ENCODE measurements at regions not wholly inside any gene's neighbourhood (a gene's known extent, or its start where the extent isn't known, plus 50 kb on each side); places are given as distances from the start of the nearest gene placed in this dataset.

DNA sequence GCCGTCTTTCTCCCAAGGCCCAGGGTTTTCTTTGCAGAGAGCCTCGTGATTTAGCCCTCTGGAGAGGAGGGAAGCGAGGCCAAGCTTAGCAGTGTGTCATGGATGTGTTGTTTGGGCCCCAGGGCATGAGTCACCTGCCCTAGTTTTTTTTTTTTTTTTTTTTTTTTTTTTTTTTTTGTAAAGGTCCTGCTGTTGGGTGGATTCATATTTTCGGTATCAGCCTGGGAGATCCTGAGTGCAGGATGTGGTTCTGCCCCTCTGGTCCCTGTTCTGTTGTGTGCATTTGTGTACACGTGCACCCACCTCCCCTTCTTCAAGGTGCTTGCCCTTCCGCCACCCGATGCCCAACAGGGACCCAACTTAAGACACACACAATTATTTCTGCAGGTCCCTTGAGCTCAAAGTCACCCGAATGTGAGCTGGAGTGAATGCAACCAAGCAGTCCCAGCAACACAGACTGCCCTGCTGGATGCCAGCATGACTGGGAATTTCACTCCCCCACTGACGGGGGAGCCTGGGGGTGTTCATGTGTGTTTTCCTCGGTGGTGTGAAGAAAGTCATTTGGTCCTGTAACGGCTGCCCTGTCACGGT lies 265.8 kb upstream of the TNRC6C start (continued):
- no peak for TF ChIP-seq BRCA1 (IDR thresholded peaks at IDR 0.05; ENCODE audit: low read depth, low read length)
- TF ChIP-seq SP1 (IDR thresholded peaks at IDR 0.05; ENCODE audit: low read depth, low read length), result no peak
- TF ChIP-seq CTBP2 (IDR thresholded peaks at IDR 0.05; ENCODE audit: borderline replicate concordance, insufficient read depth, insufficient read length, low read length), result no peak
- TF ChIP-seq TBP (IDR thresholded peaks at IDR 0.05; ENCODE audit: low read depth, low read length), result no peak
- TF ChIP-seq KDM5A (IDR thresholded peaks at IDR 0.05; ENCODE audit: low read length), result no peak
- no peak for TF ChIP-seq CREB1 (IDR thresholded peaks at IDR 0.05)
- no peak for TF ChIP-seq ASH2L (IDR thresholded peaks at IDR 0.05; ENCODE audit: low read length)
